ENCODE measurements at regions not wholly inside any gene's neighbourhood (a gene's known extent, or its start where the extent isn't known, plus 50 kb on each side); places are given as distances from the start of the nearest gene placed in this dataset.
"Not testable (repeated sequence)": the region's sequence is repeated elsewhere in the genome, so short reads cannot be mapped to it uniquely, and the experiment has no call there.

DNA sequence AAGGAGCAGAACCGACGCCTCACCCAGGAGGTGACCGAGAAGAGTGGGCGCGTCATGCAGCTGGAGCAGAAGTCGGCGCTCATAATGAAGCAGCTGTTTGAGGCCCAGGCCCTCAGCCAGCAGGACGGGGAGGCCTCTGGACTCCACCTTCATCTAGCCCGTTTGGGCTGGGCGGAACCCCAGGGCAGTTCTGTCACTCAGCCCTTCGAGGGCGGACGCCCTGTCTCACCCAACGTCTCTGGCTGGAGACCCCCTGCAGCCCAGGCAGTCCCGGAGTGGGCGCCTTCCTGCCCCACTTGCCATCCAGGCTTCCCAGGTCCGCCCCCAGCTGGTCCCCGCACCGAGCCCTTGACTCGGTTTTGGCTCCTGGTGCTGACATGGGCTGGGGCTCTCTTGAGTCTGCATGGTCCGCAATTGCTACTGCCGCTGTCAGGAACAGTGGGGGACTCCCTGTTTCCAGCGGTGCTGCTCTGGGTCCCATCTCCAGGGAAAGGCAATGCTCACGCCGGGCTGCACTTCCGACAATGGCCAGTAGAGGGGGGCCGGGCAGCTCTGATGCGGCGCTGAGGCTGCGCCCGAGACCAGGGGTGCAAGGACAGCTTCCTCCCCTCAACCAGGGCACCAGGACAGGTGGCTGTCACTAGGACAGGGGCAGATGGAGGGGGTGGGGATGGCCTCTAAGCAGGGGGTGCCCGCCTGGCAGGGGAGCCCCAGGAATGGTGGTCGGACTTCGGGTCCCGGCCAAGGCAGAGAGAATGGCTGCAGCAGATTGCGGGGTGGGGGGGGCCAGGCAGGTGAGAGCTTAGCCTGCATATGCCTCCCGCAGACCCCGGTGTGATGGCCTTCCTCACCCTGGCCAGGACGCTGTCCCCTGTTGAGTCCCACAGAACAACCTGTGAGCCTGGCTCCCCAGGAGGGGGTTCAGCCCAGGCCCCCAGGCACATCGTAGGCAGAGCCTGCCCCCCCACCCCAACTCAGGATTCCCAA is 71.2 kb upstream of the KCTD7 start:
- no peak overlapping the region for H3K27ac Mint-ChIP-seq
- ChIA-PET CTCF (interaction anchor here (0.6 to 2.1 kb wide), 26 partner anchors 10 to 525 kb away, joined by 3 to 10 read pairs (median 3); no protein-coding TSS in a partner anchor), POLR2A (interaction anchor here (1.0 kb wide), 1 partner anchor 34 kb away, joined by 3 read pairs; no protein-coding TSS in a partner anchor)
- H3K9me3 Mint-ChIP-seq = no peaks in the 10 kb centered on the region
- intact Hi-C loops (cut with micrococcal nuclease) = no loop called here
- DNase-seq (peak; percentile 75), ATAC-seq (peak; percentile 97)
- TF ChIP-seq, protein P1, sequence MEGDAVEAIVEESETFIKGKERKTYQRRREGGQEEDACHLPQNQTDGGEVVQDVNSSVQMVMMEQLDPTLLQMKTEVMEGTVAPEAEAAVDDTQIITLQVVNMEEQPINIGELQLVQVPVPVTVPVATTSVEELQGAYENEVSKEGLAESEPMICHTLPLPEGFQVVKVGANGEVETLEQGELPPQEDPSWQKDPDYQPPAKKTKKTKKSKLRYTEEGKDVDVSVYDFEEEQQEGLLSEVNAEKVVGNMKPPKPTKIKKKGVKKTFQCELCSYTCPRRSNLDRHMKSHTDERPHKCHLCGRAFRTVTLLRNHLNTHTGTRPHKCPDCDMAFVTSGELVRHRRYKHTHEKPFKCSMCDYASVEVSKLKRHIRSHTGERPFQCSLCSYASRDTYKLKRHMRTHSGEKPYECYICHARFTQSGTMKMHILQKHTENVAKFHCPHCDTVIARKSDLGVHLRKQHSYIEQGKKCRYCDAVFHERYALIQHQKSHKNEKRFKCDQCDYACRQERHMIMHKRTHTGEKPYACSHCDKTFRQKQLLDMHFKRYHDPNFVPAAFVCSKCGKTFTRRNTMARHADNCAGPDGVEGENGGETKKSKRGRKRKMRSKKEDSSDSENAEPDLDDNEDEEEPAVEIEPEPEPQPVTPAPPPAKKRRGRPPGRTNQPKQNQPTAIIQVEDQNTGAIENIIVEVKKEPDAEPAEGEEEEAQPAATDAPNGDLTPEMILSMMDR (IDR thresholded peaks at IDR 0.05) = peak; percentile 93
- peaks cover 18% of the 10 kb centered on the region for H3K36me3 Mint-ChIP-seq (ENCODE audit: low read depth)
- no peak overlapping the region for H3K4me3 Mint-ChIP-seq
- no peaks in the 10 kb centered on the region for H3K27me3 Mint-ChIP-seq
- H3K4me1 Mint-ChIP-seq (ENCODE audit: low read depth) = peaks cover 2% of the 10 kb centered on the region

DNA sequence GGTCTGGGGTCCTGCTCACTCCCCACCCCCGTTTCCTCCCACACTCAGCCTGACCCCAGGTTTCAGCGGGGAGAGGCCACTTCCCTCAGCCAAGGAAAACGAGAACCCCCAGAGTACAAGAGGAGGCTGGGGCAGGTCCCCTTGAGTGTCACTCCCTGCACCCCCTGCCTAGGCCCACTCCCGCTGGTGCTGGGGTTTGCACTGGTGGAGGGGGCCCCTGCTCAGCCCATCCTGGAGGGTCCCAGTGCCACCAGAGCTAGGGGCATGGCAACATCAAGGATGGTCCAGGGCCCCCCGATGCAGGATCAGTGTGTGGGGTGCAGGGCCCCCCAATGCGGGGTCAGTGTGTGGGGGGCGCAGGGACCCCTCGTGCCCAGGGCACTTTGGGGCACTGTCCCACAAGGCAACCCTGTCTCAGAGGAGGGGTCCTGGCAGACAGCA is 70.5 kb upstream of the KCTD7 start:
- no peak overlapping the region for H3K27ac Mint-ChIP-seq
- DNase-seq (no peak), ATAC-seq (peak; percentile 11)
- no peaks in the 10 kb centered on the region for H3K9me3 Mint-ChIP-seq
- TF ChIP-seq, protein P1 (IDR thresholded peaks at IDR 0.05) = no peak
- peaks cover 4% of the 10 kb centered on the region for H3K4me1 Mint-ChIP-seq (ENCODE audit: low read depth)
- no peaks in the 10 kb centered on the region for H3K27me3 Mint-ChIP-seq
- CTCF ChIA-PET = interaction anchor here (0.6 to 2.1 kb wide), 24 partner anchors 10 to 526 kb away, joined by 3 to 10 read pairs (median 3); no protein-coding TSS in a partner anchor
- POLR2A ChIA-PET = no interaction called here
- intact Hi-C loops (cut with micrococcal nuclease) = no loop called here
- no peak overlapping the region for H3K4me3 Mint-ChIP-seq
- peaks cover 19% of the 10 kb centered on the region for H3K36me3 Mint-ChIP-seq (ENCODE audit: low read depth)

DNA sequence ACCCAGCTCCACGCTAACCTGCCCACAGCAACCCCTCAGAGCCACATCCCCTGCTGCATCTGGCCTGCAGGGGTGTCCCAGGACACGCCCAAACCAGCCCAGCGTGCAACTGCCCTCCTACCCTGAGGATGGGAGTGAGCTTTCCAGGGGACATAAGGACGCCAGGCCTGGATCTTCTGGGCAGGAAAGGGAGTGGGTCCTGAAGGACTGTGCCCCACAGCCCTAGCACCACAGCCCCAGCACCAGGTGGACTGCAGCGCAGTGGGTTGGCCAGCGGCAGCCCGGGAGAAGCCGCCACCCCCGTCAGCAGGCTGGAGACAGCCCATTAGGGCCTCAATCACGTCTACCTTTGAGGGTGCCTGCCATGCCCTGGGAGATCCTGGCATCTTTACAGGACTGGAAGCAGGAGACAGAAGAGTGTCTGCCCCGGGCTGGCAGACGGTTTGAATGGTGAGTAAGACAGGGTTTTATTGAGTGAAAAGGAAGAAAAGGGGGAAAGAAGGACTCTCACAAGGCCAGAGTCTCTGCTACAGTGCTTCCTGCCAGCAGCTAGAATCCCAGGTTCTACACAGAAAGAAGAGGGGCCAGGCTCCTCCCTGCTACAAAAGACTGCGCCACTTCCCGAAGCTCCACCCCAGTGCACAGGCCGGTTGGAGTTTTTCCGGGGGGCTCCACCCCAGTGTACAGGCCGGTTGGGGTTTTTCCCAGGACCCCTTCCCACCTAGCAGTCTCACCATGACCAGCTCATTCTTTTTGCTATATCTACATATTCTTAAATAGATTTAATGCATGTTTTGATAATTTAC is 69.8 kb upstream of the KCTD7 start:
- no peaks in the 10 kb centered on the region for H3K27me3 Mint-ChIP-seq
- ATAC-seq = no peak
- peak; percentile 10 for DNase-seq
- peaks cover 20% of the 10 kb centered on the region for H3K36me3 Mint-ChIP-seq (ENCODE audit: low read depth)
- H3K9me3 Mint-ChIP-seq = no peaks in the 10 kb centered on the region
- ChIA-PET CTCF (interaction anchor here (0.7 to 2.1 kb wide), 3 partner anchors 13 to 96 kb away, joined by 3 to 10 read pairs (median 3); no protein-coding TSS in a partner anchor), POLR2A (interaction anchor here (0.6 kb wide), 1 partner anchor 113 kb away, joined by 3 read pairs; no protein-coding TSS in a partner anchor)
- no peak overlapping the region for H3K4me3 Mint-ChIP-seq
- no peak overlapping the region for H3K27ac Mint-ChIP-seq
- intact Hi-C loops (cut with micrococcal nuclease) = no loop called here
- H3K4me1 Mint-ChIP-seq (ENCODE audit: low read depth) = peaks cover 4% of the 10 kb centered on the region
- TF ChIP-seq, protein P1 (IDR thresholded peaks at IDR 0.05) = no peak

GRCh38 chr7:66564045-66564444 is 64.6 kb upstream of the KCTD7 start:
- DNase-seq = no peak
- H3K27ac Mint-ChIP-seq = peak overlapping the region; percentile 32
- H3K9me3 Mint-ChIP-seq = no peaks in the 10 kb centered on the region
- H3K36me3 Mint-ChIP-seq (ENCODE audit: low read depth) = peaks cover 24% of the 10 kb centered on the region
- no peak overlapping the region for H3K4me3 Mint-ChIP-seq
- ChIA-PET CTCF (no interaction called here), POLR2A (no interaction called here)
- intact Hi-C loops (cut with micrococcal nuclease) = no loop called here
- H3K4me1 Mint-ChIP-seq (ENCODE audit: low read depth) = peaks cover 12% of the 10 kb centered on the region
- TF ChIP-seq, protein P1 (IDR thresholded peaks at IDR 0.05) = no peak
- H3K27me3 Mint-ChIP-seq = no peaks in the 10 kb centered on the region
- ATAC-seq = no peak

- H3K9me3 Mint-ChIP-seq; POLR2A ChIA-PET; DNase-seq; H3K4me3 Mint-ChIP-seq; intact Hi-C loops (cut with micrococcal nuclease); H3K27ac Mint-ChIP-seq; H3K27me3 Mint-ChIP-seq; ATAC-seq: not testable (repeated sequence)
- CTCF ChIA-PET = interaction anchor here (1.7 kb wide), 1 partner anchor 12 kb away, joined by 4 read pairs; no protein-coding TSS in a partner anchor
- H3K4me1 Mint-ChIP-seq (ENCODE audit: low read depth) = peaks cover 21% of the 10 kb centered on the region
- peaks cover 54% of the 10 kb centered on the region for H3K36me3 Mint-ChIP-seq (ENCODE audit: low read depth)
Measured at GRCh38 chr7:66570179-66570578, 58.5 kb upstream of the KCTD7 start.

All from activated CD8-positive, alpha-beta T cell treated with anti-CD3 and anti-CD28 coated beads for 36 hours (primary cell).